ENCODE measurements at regions not wholly inside any gene's neighbourhood (a gene's known extent, or its start where the extent isn't known, plus 50 kb on each side); places are given as distances from the start of the nearest gene placed in this dataset.

GRCh38 chr2:62334009-62334408 is 138.1 kb downstream of the B3GNT2 start:
- Histone ChIP-seq H3K4me1 (ENCODE audit: insufficient read depth, low read length, severe bottlenecking) (peaks cover 35% of the 10 kb centered on the region), H3K79me2 (ENCODE audit: insufficient read depth, low read length) (no peaks in the 10 kb centered on the region), H3K27ac (ENCODE audit: low read depth, low read length, poor library complexity, severe bottlenecking) (peak overlapping the region; percentile 27), H3K9ac (ENCODE audit: low read length) (no peak overlapping the region), H3K9me3 (ENCODE audit: low read length) (no peaks in the 10 kb centered on the region), H3K4me2 (ENCODE audit: low read length) (no peak overlapping the region; the same call in 1 of the 2 replicates), H3K36me3 (ENCODE audit: insufficient read depth, low read length) (no peaks in the 10 kb centered on the region), H3K27me3 (ENCODE audit: insufficient read depth, low read length) (no peaks in the 10 kb centered on the region), H4K20me1 (ENCODE audit: insufficient read depth, low read length) (no peaks in the 10 kb centered on the region), H3K4me3 (ENCODE audit: low read depth, low read length, poor library complexity, severe bottlenecking) (no peak overlapping the region), H2AFZ (ENCODE audit: low read length) (no peak overlapping the region), H3F3A (ENCODE audit: insufficient read depth, low read length) (no peaks in the 10 kb centered on the region), H3K9me2 (ENCODE audit: low read depth, low read length) (no peaks in the 10 kb centered on the region)
- TF ChIP-seq CTCF (IDR thresholded peaks at IDR 0.05; ENCODE audit: low read length) (no peak), EZH2 (IDR thresholded peaks at IDR 0.05; ENCODE audit: borderline replicate concordance, low read length) (no peak)

DNA sequence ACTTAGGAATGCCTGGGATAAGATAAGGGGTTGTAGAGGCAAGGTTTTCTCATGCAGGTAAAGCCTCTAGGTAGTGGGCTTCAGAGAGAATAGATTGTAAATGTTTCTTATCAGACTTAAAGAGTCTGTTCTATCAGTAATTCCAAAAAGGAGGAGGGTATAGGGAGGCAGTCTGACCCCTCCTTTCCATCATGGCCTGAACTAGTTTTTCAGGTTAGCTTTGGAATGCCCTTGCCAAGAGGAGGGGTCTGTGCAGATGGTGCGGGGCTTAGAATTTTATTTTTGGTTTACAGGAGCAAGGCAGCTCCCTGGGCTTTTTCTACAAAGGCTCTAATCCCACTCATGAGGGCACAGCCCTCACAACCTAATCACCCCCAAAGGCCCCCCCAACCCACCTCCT is 135.0 kb downstream of the B3GNT2 start:
- Histone ChIP-seq H3K9me3 (ENCODE audit: low read length) (peaks cover 8% of the 10 kb centered on the region; the same call in 1 of the 2 replicates), H3K79me2 (ENCODE audit: insufficient read depth, low read length) (no peaks in the 10 kb centered on the region), H3K9me2 (ENCODE audit: low read depth, low read length) (no peaks in the 10 kb centered on the region), H3K27ac (ENCODE audit: low read depth, low read length, poor library complexity, severe bottlenecking) (no peak overlapping the region), H3K36me3 (ENCODE audit: insufficient read depth, low read length) (no peaks in the 10 kb centered on the region), H3K4me3 (ENCODE audit: low read depth, low read length, poor library complexity, severe bottlenecking) (no peak overlapping the region), H2AFZ (ENCODE audit: low read length) (no peak overlapping the region), H4K20me1 (ENCODE audit: insufficient read depth, low read length) (no peaks in the 10 kb centered on the region), H3K4me1 (ENCODE audit: insufficient read depth, low read length, severe bottlenecking) (peaks cover 34% of the 10 kb centered on the region), H3F3A (ENCODE audit: insufficient read depth, low read length) (no peaks in the 10 kb centered on the region), H3K4me2 (ENCODE audit: low read length) (no peak overlapping the region), H3K27me3 (ENCODE audit: insufficient read depth, low read length) (no peaks in the 10 kb centered on the region), H3K9ac (ENCODE audit: low read length) (no peak overlapping the region)
- TF ChIP-seq EZH2 (IDR thresholded peaks at IDR 0.05; ENCODE audit: borderline replicate concordance, low read length) (no peak), CTCF (IDR thresholded peaks at IDR 0.05; ENCODE audit: low read length) (no peak)

GRCh38 chr2:62329797-62330196 is 133.9 kb downstream of the B3GNT2 start:
- Histone ChIP-seq H3K79me2 (ENCODE audit: insufficient read depth, low read length) (no peaks in the 10 kb centered on the region), H3K9me2 (ENCODE audit: low read depth, low read length) (no peaks in the 10 kb centered on the region)

More at GRCh38 chr2:62329797-62330196, 133.9 kb downstream of the B3GNT2 start:
- H3K4me3 ChIP-seq (ENCODE audit: low read depth, low read length, poor library complexity, severe bottlenecking) = no peak overlapping the region
- no peak overlapping the region for H2AFZ ChIP-seq (ENCODE audit: low read length)
- no peaks in the 10 kb centered on the region for H4K20me1 ChIP-seq (ENCODE audit: insufficient read depth, low read length)
- no peaks in the 10 kb centered on the region for H3K27me3 ChIP-seq (ENCODE audit: insufficient read depth, low read length)
- H3K9ac ChIP-seq (ENCODE audit: low read length) = no peak overlapping the region
- peaks cover 14% of the 10 kb centered on the region; the same call in 1 of the 2 replicates for H3K9me3 ChIP-seq (ENCODE audit: low read length)
- TF ChIP-seq EZH2 (IDR thresholded peaks at IDR 0.05; ENCODE audit: borderline replicate concordance, low read length) (no peak), CTCF (IDR thresholded peaks at IDR 0.05; ENCODE audit: low read length) (no peak)
- no peaks in the 10 kb centered on the region for H3K36me3 ChIP-seq (ENCODE audit: insufficient read depth, low read length)
- H3F3A ChIP-seq (ENCODE audit: insufficient read depth, low read length) = no peaks in the 10 kb centered on the region
- peaks cover 22% of the 10 kb centered on the region for H3K4me1 ChIP-seq (ENCODE audit: insufficient read depth, low read length, severe bottlenecking)
- H3K4me2 ChIP-seq (ENCODE audit: low read length) = no peak overlapping the region
- H3K27ac ChIP-seq (ENCODE audit: low read depth, low read length, poor library complexity, severe bottlenecking) = no peak overlapping the region

Data from OCI-LY1 (cell line).